Heart right ventricle (tissue), 16 donors: ENCODE measurements at regions not wholly inside any gene's neighbourhood (a gene's known extent, or its start where the extent isn't known, plus 50 kb on each side); places are given as distances from the start of the nearest gene placed in this dataset.
A peak's percentile ranks its signal among the peaks of the same experiment; 100 is the strongest.

Experiments
- ATAC-seq, 8 donors: fragments of 200-7000 bp; cut with Tn5 transposase; one replicate each; pipeline ENCODE4 v1.9.1; 2020; ENCODE audit warnings: mild to moderate bottlenecking in 8 of 8, moderate library complexity in 8 of 8, moderate number of reproducible peaks in 1 of 8
- DNase-seq, 2 donors: peaks; one replicate each; pipeline ENCODE4 v3.0.0-alpha.2; 2020
- H3K27ac ChIP-seq, 10 donors: fragments of 200-600 bp; sonication (generic) in 2 of 10; one replicate each; pipeline versions ENCODE4 v1.5.0 to v1.8.0; 2020 to 2022; ENCODE audit warnings: mild to moderate bottlenecking in 3 of 10
- H3K27me3 ChIP-seq, 7 donors: fragments of 200-600 bp; one replicate each; pipeline ENCODE4 v1.8.0; 2021 to 2022; ENCODE audit warnings: mild to moderate bottlenecking in 2 of 7
- H3K36me3 ChIP-seq, 9 donors: fragments of 200-600 bp; sonication (generic) in 1 of 9; one replicate each; pipeline versions ENCODE4 v1.5.0 to v1.8.0; 2020 to 2022; ENCODE audit warnings: mild to moderate bottlenecking in 2 of 9
- H3K4me1 ChIP-seq, 9 donors: fragments of 200-600 bp; sonication (generic) in 1 of 9; one replicate each; pipeline versions ENCODE4 v1.5.0 to v1.8.0; 2020 to 2022; ENCODE audit warnings: mild to moderate bottlenecking in 4 of 9
- H3K4me3 ChIP-seq, 10 donors: fragments of 200-600 bp; sonication (generic) in 2 of 10; one replicate each; pipeline versions ENCODE4 v1.5.0 to v1.8.0; 2020 to 2022; ENCODE audit warnings: mild to moderate bottlenecking in 7 of 10, moderate library complexity in 2 of 10
- H3K9me3 ChIP-seq, 11 donors: fragments of 200-600 bp in 10 of 11; sonication (generic) in 2 of 11; one replicate each; pipeline versions ENCODE4 v1.5.0 to v1.8.0; 2013 to 2022; ENCODE audit warnings: mild to moderate bottlenecking in 2 of 11, control low read depth in 1 of 11, moderate library complexity in 1 of 11
- WGBS, 2 donors: extraction: QIAGEN DNeasy Blood & Tissue Kit; methylation state at CpG; one replicate each; pipeline ENCODE4 v1.1.7; 2013; ENCODE audit warnings: inconsistent platforms in 1 of 2; 5-methylcytosine and 5-hydroxymethylcytosine counted together
- intact Hi-C, 10 donors: fragments of 100-400 bp; cut with DNase I; formaldehyde crosslinking; loops; one replicate each; pipeline versions ENCODE4 v1.11.1 to v1.14.2; 2022
- TF ChIP-seq, protein P1 (sequence below), 9 donors: fragments of 200-600 bp; sonication (generic) in 2 of 9; IDR thresholded peaks; one replicate each; pipeline versions ENCODE4 v1.5.0 to v1.8.0; 2021 to 2022; ENCODE audit warnings: antibody characterized with exemption in 9 of 9, mild to moderate bottlenecking in 5 of 9, moderate library complexity in 1 of 9
- donor health status: Arrhythmogenic right ventricular cardiomyopathy.
- donor health status: ischemic (EF 13 %, LVEDD 7.1; RV severe dilation, severe dysfunction).
- donor health status: healthy with polysubstance abuse.
- donor health status: DM: no; HTN: yes; CAD: no.
- donor health status: DM: no; HTN: no; CAD: no.
- donor health status: ischemic (EF 25% LVEDD 6.9; RV normal size, moderate dysfunction).
- donor health status: ischemic (EF 25% LVEDD 5.7; RV mildly dilated, moderate dysfunction).
- donor health status: healthy.
- donor health status: DM: yes; HTN: yes; CAD: no.
- donor health status: Ischemic cardiomyopathy.
- donor health status: ischemic (EF 35%, LVEDD 5.7; RV mildly dilated, moderate dysfunction).
- donor health status: nonischemic (EF 11% LVEDD 7.7; RV severe dilation, severe dysfunction).
- donor health status: DM: yes; HTN: yes; CAD: no.
- donor health status: PGD.
- donor health status: ischemic (EF 29% LVEDD 5.4; RV normal size, mild dysfunction).
- donor health status: nonischemic (EF 23%, LVEDD 6.1; RV moderate dilation, normal function).

DNA sequence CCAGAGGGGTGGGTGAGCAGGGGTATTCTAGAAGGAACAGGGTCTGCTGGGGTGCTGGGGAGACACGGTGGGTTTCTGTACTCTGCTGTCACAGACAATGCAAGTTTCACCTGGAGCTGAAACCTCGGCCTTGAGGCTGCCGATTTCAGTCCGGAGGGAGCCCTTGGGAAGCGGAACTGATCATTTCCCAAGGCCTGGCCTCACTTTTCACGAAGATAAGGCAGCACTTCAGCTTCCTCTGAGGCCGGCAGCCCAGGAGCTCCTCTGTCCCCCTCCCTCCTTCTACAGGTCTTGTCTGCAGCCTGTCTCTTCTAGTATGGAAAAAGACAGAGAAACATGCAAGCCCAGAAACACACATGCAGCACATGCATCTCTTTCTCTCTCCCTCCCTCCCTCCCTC lies 242.1 kb downstream of the CDC5L start:
- Histone ChIP-seq H3K9me3 (no peaks in the 10 kb centered on the region), H3K4me3 (no peak overlapping the region), H3K27me3 (peaks cover 0 to 28% (median 11%) of the 10 kb centered on the region in 7 donors), H3K4me1 (peaks cover 0 to 5% (median 0%) of the 10 kb centered on the region in 9 donors), H3K27ac (no peak overlapping the region), H3K36me3 (no peaks in the 10 kb centered on the region)
- no peak for DNase-seq
- 38 to 54% methylated on average over 7 of the region's 7 CpGs for WGBS, 2 donors
- TF ChIP-seq, protein P1, sequence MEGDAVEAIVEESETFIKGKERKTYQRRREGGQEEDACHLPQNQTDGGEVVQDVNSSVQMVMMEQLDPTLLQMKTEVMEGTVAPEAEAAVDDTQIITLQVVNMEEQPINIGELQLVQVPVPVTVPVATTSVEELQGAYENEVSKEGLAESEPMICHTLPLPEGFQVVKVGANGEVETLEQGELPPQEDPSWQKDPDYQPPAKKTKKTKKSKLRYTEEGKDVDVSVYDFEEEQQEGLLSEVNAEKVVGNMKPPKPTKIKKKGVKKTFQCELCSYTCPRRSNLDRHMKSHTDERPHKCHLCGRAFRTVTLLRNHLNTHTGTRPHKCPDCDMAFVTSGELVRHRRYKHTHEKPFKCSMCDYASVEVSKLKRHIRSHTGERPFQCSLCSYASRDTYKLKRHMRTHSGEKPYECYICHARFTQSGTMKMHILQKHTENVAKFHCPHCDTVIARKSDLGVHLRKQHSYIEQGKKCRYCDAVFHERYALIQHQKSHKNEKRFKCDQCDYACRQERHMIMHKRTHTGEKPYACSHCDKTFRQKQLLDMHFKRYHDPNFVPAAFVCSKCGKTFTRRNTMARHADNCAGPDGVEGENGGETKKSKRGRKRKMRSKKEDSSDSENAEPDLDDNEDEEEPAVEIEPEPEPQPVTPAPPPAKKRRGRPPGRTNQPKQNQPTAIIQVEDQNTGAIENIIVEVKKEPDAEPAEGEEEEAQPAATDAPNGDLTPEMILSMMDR (IDR thresholded peaks at IDR 0.05), result no peak
- no peak for ATAC-seq
- intact Hi-C loops, result no loop called here

DNA sequence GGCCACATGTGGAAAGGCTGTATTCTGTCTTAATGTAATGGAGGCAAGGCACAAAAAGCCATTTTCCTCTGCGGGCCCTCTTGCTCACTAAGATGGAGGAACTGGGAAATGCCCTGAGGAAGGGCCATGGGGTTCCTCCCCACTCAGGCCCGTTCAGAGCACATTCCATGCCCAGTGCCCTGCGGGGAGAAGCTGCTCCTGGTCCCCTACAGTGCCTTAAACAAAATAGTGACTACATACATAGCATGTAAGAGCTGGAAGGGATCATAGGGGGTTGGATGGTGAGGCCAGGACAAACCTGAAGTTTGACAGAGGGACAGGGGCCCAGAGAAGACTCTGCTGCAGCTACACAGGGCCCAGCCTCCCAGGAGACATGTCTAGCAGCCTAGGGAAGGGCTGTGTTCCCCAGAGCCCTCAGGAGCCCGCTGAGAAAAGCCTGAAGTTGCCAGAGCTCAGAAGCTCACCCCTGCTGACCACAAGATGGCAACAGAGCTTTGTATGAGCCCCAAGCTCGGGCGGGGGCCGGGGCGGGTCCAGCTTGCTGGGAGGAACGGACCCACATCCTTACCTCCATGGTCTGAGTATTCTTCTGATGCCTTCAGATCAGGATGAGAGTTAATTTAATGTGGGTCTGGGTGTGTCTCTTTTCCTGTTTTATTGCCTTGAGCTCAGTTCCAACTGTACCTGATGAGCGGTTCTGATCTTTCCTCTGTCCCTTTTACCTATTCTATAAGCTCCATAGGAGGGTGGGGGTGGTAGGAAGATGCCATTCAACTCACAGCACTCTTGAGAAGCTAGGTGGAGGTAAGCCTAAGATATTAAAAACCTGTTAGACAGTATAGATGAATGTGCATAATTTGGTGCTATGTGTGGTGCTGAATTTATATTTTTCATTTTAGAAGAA lies 242.9 kb downstream of the CDC5L start:
- Histone ChIP-seq H3K27me3 (peaks cover 0 to 30% (median 11%) of the 10 kb centered on the region in 7 donors), H3K4me3 (no peak overlapping the region), H3K27ac (no peak overlapping the region), H3K36me3 (no peaks in the 10 kb centered on the region), H3K9me3 (no peaks in the 10 kb centered on the region), H3K4me1 (peaks cover 0 to 5% (median 0%) of the 10 kb centered on the region in 9 donors)
- WGBS, 2 donors, result 25 to 26% methylated on average over 10 of the region's 10 CpGs
- DNase-seq (no peak), ATAC-seq (peak in 5 of 8 donors; percentile 40 to 66 (median 54))
- TF ChIP-seq, protein P1 (IDR thresholded peaks at IDR 0.05), result peak in 8 of 9 donors; percentile 13 to 63 (median 53)
- intact Hi-C loops, result no loop called here

GRCh38 chr6:44631968-44632367 lies 244.5 kb downstream of the CDC5L start:
- Histone ChIP-seq H3K9me3 (no peaks in the 10 kb centered on the region), H3K4me3 (no peak overlapping the region), H3K27ac (no peak overlapping the region), H3K36me3 (no peaks in the 10 kb centered on the region), H3K27me3 (peaks cover 0 to 33% (median 11%) of the 10 kb centered on the region in 7 donors), H3K4me1 (peaks cover 0 to 5% (median 0%) of the 10 kb centered on the region in 9 donors)
- TF ChIP-seq, protein P1 (IDR thresholded peaks at IDR 0.05), result no peak
- WGBS, 2 donors, result 86 to 87% methylated on average over 6 of the region's 6 CpGs
- intact Hi-C loops, result no loop called here
- DNase-seq (no peak), ATAC-seq (no peak)

DNA sequence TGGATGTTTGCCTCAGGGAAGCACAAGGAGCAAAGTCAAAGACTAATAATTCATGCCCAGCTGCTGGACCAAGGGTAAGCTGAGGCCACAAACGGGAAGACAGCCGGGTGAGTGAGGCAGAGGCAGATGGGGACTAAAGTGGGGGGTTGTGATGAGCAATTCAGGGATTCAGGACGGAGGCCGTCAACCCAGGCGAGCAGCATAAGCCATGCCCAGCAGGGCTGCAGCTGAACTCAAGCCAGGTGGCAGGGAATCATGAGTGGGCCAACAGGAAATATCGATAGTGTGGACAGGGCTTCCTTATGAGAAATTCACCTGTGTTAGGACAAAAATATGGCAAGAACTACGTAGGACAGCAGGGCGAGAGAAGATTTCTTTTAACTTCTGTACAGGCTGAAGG lies 246.8 kb downstream of the CDC5L start:
- DNase-seq (no peak), ATAC-seq (no peak)
- Histone ChIP-seq H3K4me1 (peaks cover 0 to 5% (median 0%) of the 10 kb centered on the region in 9 donors), H3K4me3 (no peak overlapping the region), H3K36me3 (no peaks in the 10 kb centered on the region), H3K9me3 (peaks cover 0 to 10% (median 0%) of the 10 kb centered on the region in 11 donors), H3K27me3 (peaks cover 0 to 33% (median 11%) of the 10 kb centered on the region in 7 donors), H3K27ac (no peak overlapping the region)
- intact Hi-C loops, result no loop called here
- WGBS, 2 donors, result 88 to 90% methylated on average over 8 of the region's 8 CpGs
- TF ChIP-seq, protein P1 (IDR thresholded peaks at IDR 0.05), result no peak
